ENCODE measurements at regions not wholly inside any gene's neighbourhood (a gene's known extent, or its start where the extent isn't known, plus 50 kb on each side); places are given as distances from the start of the nearest gene placed in this dataset.
"Not testable (repeated sequence)": the region's sequence is repeated elsewhere in the genome, so short reads cannot be mapped to it uniquely, and the experiment has no call there.

GRCh38 chr5:109630093-109630492 is 59.6 kb upstream of the MAN2A1 start:
- DNase-seq (ENCODE audit: low spot score) = no peak
- in situ Hi-C loops (cut with HindIII; ENCODE audit: low sequenced_read_pairs) = no loop called here

- in situ Hi-C loops (cut with HindIII; ENCODE audit: low sequenced_read_pairs) = no loop called here
- no peak for DNase-seq (ENCODE audit: low spot score)
Observed at GRCh38 chr5:109628591-109628990, 61.1 kb upstream of the MAN2A1 start.

GRCh38 chr5:109621266-109621665 is 68.5 kb upstream of the MAN2A1 start:
- DNase-seq (ENCODE audit: low spot score) = not testable (repeated sequence)

GRCh38 chr5:109620651-109621050 is 69.1 kb upstream of the MAN2A1 start:
- in situ Hi-C loops (cut with HindIII; ENCODE audit: low sequenced_read_pairs) = no loop called here
- no peak for DNase-seq (ENCODE audit: low spot score)

More at GRCh38 chr5:109621266-109621665, 68.5 kb upstream of the MAN2A1 start:
- in situ Hi-C loops (cut with HindIII; ENCODE audit: low sequenced_read_pairs) = not testable (repeated sequence)

- in situ Hi-C loops (cut with HindIII; ENCODE audit: low sequenced_read_pairs) = no loop called here
- peak; percentile 8 for DNase-seq (ENCODE audit: low spot score)
Observed at GRCh38 chr5:109619606-109620005, 70.1 kb upstream of the MAN2A1 start.

GRCh38 chr5:109619021-109619460 is 70.7 kb upstream of the MAN2A1 start:
- in situ Hi-C loops (cut with HindIII; ENCODE audit: low sequenced_read_pairs) = no loop called here
- no peak for DNase-seq (ENCODE audit: low spot score)

GRCh38 chr5:109614981-109615380 is 74.7 kb upstream of the MAN2A1 start:
- in situ Hi-C loops (cut with HindIII; ENCODE audit: low sequenced_read_pairs) = no loop called here
- no peak for DNase-seq (ENCODE audit: low spot score)

GRCh38 chr5:109614301-109614700 is 75.4 kb upstream of the MAN2A1 start:
- in situ Hi-C loops (cut with HindIII; ENCODE audit: low sequenced_read_pairs) = no loop called here
- peak; percentile 82 for DNase-seq (ENCODE audit: low spot score)

GRCh38 chr5:109612278-109612905 is 77.3 kb upstream of the MAN2A1 start:
- peak; percentile 77 for DNase-seq (ENCODE audit: low spot score)
- in situ Hi-C loops (cut with HindIII; ENCODE audit: low sequenced_read_pairs) = no loop called here

GRCh38 chr5:109611505-109611904 is 78.2 kb upstream of the MAN2A1 start:
- no peak for DNase-seq (ENCODE audit: low spot score)
- in situ Hi-C loops (cut with HindIII; ENCODE audit: low sequenced_read_pairs) = no loop called here

- in situ Hi-C loops (cut with HindIII; ENCODE audit: low sequenced_read_pairs) = no loop called here
Observed at GRCh38 chr5:109611061-109611460, 78.7 kb upstream of the MAN2A1 start.

GRCh38 chr5:109610581-109610980 is 79.1 kb upstream of the MAN2A1 start:
- DNase-seq (ENCODE audit: low spot score) = no peak
- in situ Hi-C loops (cut with HindIII; ENCODE audit: low sequenced_read_pairs) = no loop called here

More at GRCh38 chr5:109611061-109611460, 78.7 kb upstream of the MAN2A1 start:
- DNase-seq (ENCODE audit: low spot score) = no peak

- in situ Hi-C loops (cut with HindIII; ENCODE audit: low sequenced_read_pairs) = no loop called here
- no peak for DNase-seq (ENCODE audit: low spot score)
Observed at GRCh38 chr5:109605207-109605730, 84.5 kb upstream of the MAN2A1 start.

GRCh38 chr5:109604758-109605157 is 85.0 kb upstream of the MAN2A1 start:
- in situ Hi-C loops (cut with HindIII; ENCODE audit: low sequenced_read_pairs) = no loop called here
- no peak for DNase-seq (ENCODE audit: low spot score)

GRCh38 chr5:109601736-109602135 is 88.0 kb upstream of the MAN2A1 start:
- no peak for DNase-seq (ENCODE audit: low spot score)
- in situ Hi-C loops (cut with HindIII; ENCODE audit: low sequenced_read_pairs) = no loop called here

GRCh38 chr5:109597893-109598292 is 91.8 kb upstream of the MAN2A1 start:
- in situ Hi-C loops (cut with HindIII; ENCODE audit: low sequenced_read_pairs) = no loop called here
- no peak for DNase-seq (ENCODE audit: low spot score)

- no peak for DNase-seq (ENCODE audit: low spot score)
- in situ Hi-C loops (cut with HindIII; ENCODE audit: low sequenced_read_pairs) = no loop called here
Observed at GRCh38 chr5:109594217-109594616, 95.5 kb upstream of the MAN2A1 start.

GRCh38 chr5:109590799-109591198 is 98.9 kb upstream of the MAN2A1 start:
- no peak for DNase-seq (ENCODE audit: low spot score)
- in situ Hi-C loops (cut with HindIII; ENCODE audit: low sequenced_read_pairs) = no loop called here

- DNase-seq (ENCODE audit: low spot score) = no peak
- in situ Hi-C loops (cut with HindIII; ENCODE audit: low sequenced_read_pairs) = no loop called here
Observed at GRCh38 chr5:109589986-109590385, 99.7 kb upstream of the MAN2A1 start.

GRCh38 chr5:109589239-109589638 is 100.5 kb upstream of the MAN2A1 start:
- no peak for DNase-seq (ENCODE audit: low spot score)
- in situ Hi-C loops (cut with HindIII; ENCODE audit: low sequenced_read_pairs) = no loop called here
